ENCODE measurements at regions not wholly inside any gene's neighbourhood (a gene's known extent, or its start where the extent isn't known, plus 50 kb on each side); places are given as distances from the start of the nearest gene placed in this dataset.

GRCh38 chr2:14451312-14451711 lies 181.2 kb upstream of the LRATD1 start:
- TF ChIP-seq EP300 (IDR thresholded peaks at IDR 0.05) (no peak), POLR2A (IDR thresholded peaks at IDR 0.05) (no peak), CTCF (IDR thresholded peaks at IDR 0.05) (no peak)

Measured in tibial nerve (tissue), 4 donors.